ENCODE measurements at regions not wholly inside any gene's neighbourhood (a gene's known extent, or its start where the extent isn't known, plus 50 kb on each side); places are given as distances from the start of the nearest gene placed in this dataset.

GRCh38 chr18:78168526-78168925 is 811.1 kb upstream of the SALL3 start:
- Histone ChIP-seq H2AFZ (ENCODE audit: low read depth, low read length) (no peak overlapping the region), H3K4me1 (ENCODE audit: insufficient read depth, low read length) (no peaks in the 10 kb centered on the region), H3K79me2 (ENCODE audit: insufficient read depth, low read length) (no peaks in the 10 kb centered on the region), H3K9ac (ENCODE audit: low read depth, low read length) (no peak overlapping the region), H3K27me3 (ENCODE audit: insufficient read depth, low read length, poor library complexity) (peaks cover 7% of the 10 kb centered on the region), H3K27ac (ENCODE audit: low read length) (no peak overlapping the region), H3K4me2 (ENCODE audit: insufficient read depth, low read length) (no peak overlapping the region), H3K36me3 (ENCODE audit: insufficient read depth, low read length) (no peaks in the 10 kb centered on the region), H4K20me1 (ENCODE audit: insufficient read depth, low read length) (no peaks in the 10 kb centered on the region), H3K4me3 (ENCODE audit: low read depth in 1 of 2, low read length in 2 of 2) (no peak overlapping the region), H3K9me3 (ENCODE audit: insufficient read depth, low read length, severe bottlenecking) (no peaks in the 10 kb centered on the region)
- no peak for TF ChIP-seq EZH2 (IDR thresholded peaks at IDR 0.05; ENCODE audit: borderline replicate concordance, low read depth, low read length, severe bottlenecking)
- DNase-seq (no peak), ATAC-seq (ENCODE audit: insufficient read depth, low read depth) (no peak)

- no peaks in the 10 kb centered on the region for H3K9me3 ChIP-seq (ENCODE audit: insufficient read depth, low read length, severe bottlenecking)
- peaks cover 7% of the 10 kb centered on the region for H3K27me3 ChIP-seq (ENCODE audit: insufficient read depth, low read length, poor library complexity)
- H3K27ac ChIP-seq (ENCODE audit: low read length), result no peak overlapping the region
- TF ChIP-seq EZH2 (IDR thresholded peaks at IDR 0.05; ENCODE audit: borderline replicate concordance, low read depth, low read length, severe bottlenecking), result no peak
- no peak for TF ChIP-seq CTCF (IDR thresholded peaks at IDR 0.05; ENCODE audit: borderline replicate concordance, extremely low read depth, low read length, poor library complexity, severe bottlenecking)
- ATAC-seq (ENCODE audit: insufficient read depth, low read depth), result no peak
- DNase-seq, result no peak
- H3K4me2 ChIP-seq (ENCODE audit: insufficient read depth, low read length), result no peak overlapping the region
- no peaks in the 10 kb centered on the region for H4K20me1 ChIP-seq (ENCODE audit: insufficient read depth, low read length)
- H3K4me1 ChIP-seq (ENCODE audit: insufficient read depth, low read length), result no peaks in the 10 kb centered on the region
- H3K9ac ChIP-seq (ENCODE audit: low read depth, low read length), result no peak overlapping the region
- no peak overlapping the region for H3K4me3 ChIP-seq (ENCODE audit: low read depth in 1 of 2, low read length in 2 of 2)
- no peak overlapping the region for H2AFZ ChIP-seq (ENCODE audit: low read depth, low read length)
- no peaks in the 10 kb centered on the region for H3K36me3 ChIP-seq (ENCODE audit: insufficient read depth, low read length)
- H3K79me2 ChIP-seq (ENCODE audit: insufficient read depth, low read length), result no peaks in the 10 kb centered on the region
Measured at GRCh38 chr18:78169174-78169864, 810.3 kb upstream of the SALL3 start.

- Histone ChIP-seq H3K4me3 (ENCODE audit: low read depth in 1 of 2, low read length in 2 of 2) (no peak overlapping the region), H3K27ac (ENCODE audit: low read length) (no peak overlapping the region), H3K27me3 (ENCODE audit: insufficient read depth, low read length, poor library complexity) (no peaks in the 10 kb centered on the region), H2AFZ (ENCODE audit: low read depth, low read length) (no peak overlapping the region), H3K9me3 (ENCODE audit: insufficient read depth, low read length, severe bottlenecking) (no peaks in the 10 kb centered on the region), H3K4me2 (ENCODE audit: insufficient read depth, low read length) (no peak overlapping the region), H4K20me1 (ENCODE audit: insufficient read depth, low read length) (no peaks in the 10 kb centered on the region), H3K36me3 (ENCODE audit: insufficient read depth, low read length) (no peaks in the 10 kb centered on the region), H3K79me2 (ENCODE audit: insufficient read depth, low read length) (no peaks in the 10 kb centered on the region), H3K9ac (ENCODE audit: low read depth, low read length) (no peak overlapping the region), H3K4me1 (ENCODE audit: insufficient read depth, low read length) (no peaks in the 10 kb centered on the region)
- TF ChIP-seq EZH2 (IDR thresholded peaks at IDR 0.05; ENCODE audit: borderline replicate concordance, low read depth, low read length, severe bottlenecking), result no peak
- TF ChIP-seq CTCF (IDR thresholded peaks at IDR 0.05; ENCODE audit: borderline replicate concordance, extremely low read depth, low read length, poor library complexity, severe bottlenecking), result no peak
- ATAC-seq (ENCODE audit: insufficient read depth, low read depth) (no peak), DNase-seq (no peak)
Measured at GRCh38 chr18:78171954-78172353, 807.7 kb upstream of the SALL3 start.

GRCh38 chr18:78174737-78175136 is 804.9 kb upstream of the SALL3 start:
- H3K4me3 ChIP-seq (ENCODE audit: low read depth in 1 of 2, low read length in 2 of 2), result no peak overlapping the region
- no peak overlapping the region for H3K4me2 ChIP-seq (ENCODE audit: insufficient read depth, low read length)
- ATAC-seq (ENCODE audit: insufficient read depth, low read depth) (no peak), DNase-seq (no peak)
- no peaks in the 10 kb centered on the region for H3K36me3 ChIP-seq (ENCODE audit: insufficient read depth, low read length)
- no peak overlapping the region for H3K9ac ChIP-seq (ENCODE audit: low read depth, low read length)
- H4K20me1 ChIP-seq (ENCODE audit: insufficient read depth, low read length), result no peaks in the 10 kb centered on the region
- no peaks in the 10 kb centered on the region for H3K4me1 ChIP-seq (ENCODE audit: insufficient read depth, low read length)
- H3K27ac ChIP-seq (ENCODE audit: low read length), result no peak overlapping the region
- no peak overlapping the region for H2AFZ ChIP-seq (ENCODE audit: low read depth, low read length)
- H3K27me3 ChIP-seq (ENCODE audit: insufficient read depth, low read length, poor library complexity), result no peaks in the 10 kb centered on the region
- no peaks in the 10 kb centered on the region for H3K79me2 ChIP-seq (ENCODE audit: insufficient read depth, low read length)
- TF ChIP-seq EZH2 (IDR thresholded peaks at IDR 0.05; ENCODE audit: borderline replicate concordance, low read depth, low read length, severe bottlenecking), result no peak
- TF ChIP-seq CTCF (IDR thresholded peaks at IDR 0.05; ENCODE audit: borderline replicate concordance, extremely low read depth, low read length, poor library complexity, severe bottlenecking), result no peak
- H3K9me3 ChIP-seq (ENCODE audit: insufficient read depth, low read length, severe bottlenecking), result no peaks in the 10 kb centered on the region

Data from DND-41 (cell line).